Middle frontal gyrus (tissue), 1 donor: ENCODE measurements at regions not wholly inside any gene's neighbourhood (a gene's known extent, or its start where the extent isn't known, plus 50 kb on each side); places are given as distances from the start of the nearest gene placed in this dataset.

ENCODE experiments used
- DNase-seq: peaks from one replicate; pipeline ENCODE4 v3.0.0-alpha.2; 2015; ENCODE audit warnings: low spot score; ENCODE audit errors: extremely low spot score

- DNase-seq: no peak
These were observed 96.7 kb upstream of the ARAP3 start for GRCh38 chr5:141778683-141779082.

- no peak for DNase-seq
These were observed 96.2 kb upstream of the ARAP3 start for GRCh38 chr5:141778206-141778605.

DNA sequence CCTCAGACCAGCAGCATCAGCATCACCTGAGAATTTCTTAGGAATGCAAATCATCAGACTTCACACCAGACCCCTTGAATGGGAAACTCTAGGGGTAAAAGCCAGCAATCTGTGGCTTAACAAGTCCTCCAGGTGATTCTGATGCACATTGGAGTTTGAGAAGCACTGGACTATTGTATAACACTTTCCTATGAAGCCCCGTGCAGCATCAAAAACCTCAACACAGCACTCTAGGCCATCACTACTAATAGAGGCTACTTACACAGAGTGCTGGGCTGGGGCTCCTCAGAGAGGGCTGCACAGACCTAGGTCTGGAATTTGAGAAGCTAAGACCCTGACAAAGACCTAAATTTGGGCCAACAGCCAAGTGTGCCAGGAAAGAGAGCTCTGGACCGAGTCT, 95.7 kb upstream of the ARAP3 start:
- no peak for DNase-seq

DNA sequence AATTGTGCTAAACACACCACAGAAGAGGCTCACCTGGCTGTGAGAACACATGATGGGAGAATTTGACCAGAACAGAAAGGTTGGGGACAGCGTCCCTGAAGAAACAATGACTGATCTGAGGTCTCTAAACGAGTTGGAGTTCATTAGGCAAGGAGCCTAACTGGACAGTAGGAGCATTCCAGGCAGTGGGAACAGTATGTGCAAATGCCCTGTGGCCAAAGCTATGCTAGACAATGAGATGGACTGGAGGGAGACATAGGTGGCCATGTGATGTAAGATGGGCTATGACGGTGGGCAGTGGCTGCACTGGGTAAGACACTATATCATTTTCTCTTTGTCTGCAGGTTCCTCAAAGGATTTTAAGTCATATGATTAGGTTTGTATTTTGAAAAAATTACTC, 95.1 kb upstream of the ARAP3 start:
- no peak for DNase-seq

GRCh38 chr5:141773779-141774562, 91.9 kb upstream of the ARAP3 start:
- no peak for DNase-seq

DNA sequence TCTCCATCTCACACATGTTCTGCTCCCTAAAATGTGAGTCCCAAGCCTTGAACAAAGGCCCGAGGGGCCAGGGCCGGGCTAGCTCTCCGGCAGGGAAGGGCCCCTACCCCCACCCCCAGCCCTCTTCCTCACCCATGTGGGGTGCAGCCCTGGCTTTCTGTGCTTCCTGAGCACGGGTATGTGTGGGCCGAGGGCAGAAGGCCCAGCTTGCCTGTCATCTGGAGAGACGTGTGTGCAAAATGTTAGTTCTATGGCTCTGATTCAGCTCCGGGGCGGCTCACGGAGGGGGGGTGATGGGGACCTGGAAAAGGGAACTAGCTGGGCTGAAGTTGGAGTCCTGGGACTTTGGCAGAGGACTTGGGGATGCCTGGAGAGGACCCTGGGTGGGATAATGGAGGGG, 90.3 kb upstream of the ARAP3 start:
- DNase-seq: no peak

DNA sequence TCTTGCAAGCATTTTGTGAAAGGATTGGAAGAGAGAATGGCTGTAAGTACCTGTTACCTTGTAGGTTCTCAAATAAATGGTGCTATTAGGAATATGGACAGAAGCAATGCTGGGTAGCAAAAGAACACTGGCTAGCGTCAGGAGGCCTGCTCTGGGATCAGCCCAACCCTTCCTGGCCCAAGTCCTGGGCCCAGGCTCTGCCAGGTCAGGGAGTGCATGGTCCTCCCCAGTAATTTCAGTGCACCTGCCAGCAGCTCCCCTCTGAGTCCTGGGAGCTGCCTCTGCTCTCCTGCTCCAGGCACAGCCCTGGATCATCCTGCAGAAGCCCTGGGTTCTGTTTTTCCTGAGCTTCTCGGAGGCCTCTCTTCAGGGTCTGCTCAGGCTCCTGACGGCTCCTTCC, 89.5 kb upstream of the ARAP3 start:
- no peak for DNase-seq

GRCh38 chr5:141771031-141771430, 89.0 kb upstream of the ARAP3 start:
- no peak for DNase-seq

DNA sequence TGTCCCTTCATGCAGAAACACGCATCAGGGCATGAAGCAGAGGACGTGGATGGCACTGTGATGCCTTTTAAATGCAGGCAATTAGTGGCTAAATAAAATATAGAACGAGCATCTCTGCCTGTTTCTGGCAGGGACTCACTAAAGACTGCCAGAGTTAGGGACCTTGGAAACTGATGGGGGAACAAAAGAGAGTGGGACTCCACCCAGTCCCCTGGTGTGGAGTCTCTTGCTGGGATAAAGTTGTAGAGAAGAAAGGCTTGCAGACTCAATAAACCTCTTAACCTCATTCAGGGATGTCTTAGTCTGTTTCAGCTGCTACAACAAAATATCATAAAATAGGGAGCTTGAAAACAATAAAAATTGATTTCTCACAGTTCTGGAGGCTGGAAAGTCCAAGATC, 87.6 kb upstream of the ARAP3 start:
- no peak for DNase-seq

GRCh38 chr5:141767671-141768070, 85.6 kb upstream of the ARAP3 start:
- DNase-seq: no peak

GRCh38 chr5:141765896-141766551, 84.0 kb upstream of the ARAP3 start:
- no peak for DNase-seq

DNA sequence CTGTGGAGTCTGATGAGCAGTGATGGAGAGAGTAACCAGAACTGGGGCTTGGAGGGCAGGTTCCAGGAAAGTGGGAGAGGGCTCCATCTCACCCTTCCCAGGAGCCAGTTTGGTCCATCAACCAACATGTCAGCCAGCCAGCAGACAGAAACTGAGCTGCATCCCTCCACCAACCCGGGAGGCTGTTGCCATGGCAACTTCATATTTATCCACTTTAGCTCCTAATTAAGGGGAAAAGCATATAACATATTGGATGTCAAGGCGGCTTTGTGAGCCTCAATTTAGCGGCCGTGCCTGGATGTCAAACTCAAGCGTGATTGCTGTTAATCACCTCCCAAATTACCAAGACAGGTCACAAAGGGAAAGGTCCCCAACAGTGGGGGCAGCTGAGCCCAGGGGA, 81.5 kb upstream of the ARAP3 start:
- DNase-seq: no peak

GRCh38 chr5:141762790-141763368, 80.8 kb upstream of the ARAP3 start:
- no peak for DNase-seq

- no peak for DNase-seq
These were observed 80.3 kb upstream of the ARAP3 start for GRCh38 chr5:141762316-141762715.

DNA sequence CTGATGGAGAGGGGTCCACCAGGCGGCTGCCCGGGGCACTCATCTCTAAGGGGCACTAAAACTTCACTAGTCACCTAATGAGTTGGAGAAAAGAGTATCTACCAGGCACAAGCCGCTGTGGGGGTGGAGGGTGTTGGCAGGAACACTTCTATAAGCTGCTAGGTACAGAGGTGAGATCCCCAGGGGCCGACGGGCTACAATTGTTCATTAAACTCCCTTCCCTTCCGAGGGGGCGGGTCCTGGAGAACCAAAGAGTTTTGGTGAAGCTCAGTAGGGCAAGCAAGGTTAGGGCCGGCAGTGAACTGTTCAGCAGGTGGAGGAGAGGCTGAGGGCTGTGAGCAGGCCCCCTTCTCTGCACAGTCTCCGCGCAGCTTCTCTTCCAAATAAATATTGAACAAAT, 78.7 kb upstream of the ARAP3 start:
- DNase-seq: no peak

GRCh38 chr5:141760193-141760592, 78.2 kb upstream of the ARAP3 start:
- DNase-seq: no peak

DNA sequence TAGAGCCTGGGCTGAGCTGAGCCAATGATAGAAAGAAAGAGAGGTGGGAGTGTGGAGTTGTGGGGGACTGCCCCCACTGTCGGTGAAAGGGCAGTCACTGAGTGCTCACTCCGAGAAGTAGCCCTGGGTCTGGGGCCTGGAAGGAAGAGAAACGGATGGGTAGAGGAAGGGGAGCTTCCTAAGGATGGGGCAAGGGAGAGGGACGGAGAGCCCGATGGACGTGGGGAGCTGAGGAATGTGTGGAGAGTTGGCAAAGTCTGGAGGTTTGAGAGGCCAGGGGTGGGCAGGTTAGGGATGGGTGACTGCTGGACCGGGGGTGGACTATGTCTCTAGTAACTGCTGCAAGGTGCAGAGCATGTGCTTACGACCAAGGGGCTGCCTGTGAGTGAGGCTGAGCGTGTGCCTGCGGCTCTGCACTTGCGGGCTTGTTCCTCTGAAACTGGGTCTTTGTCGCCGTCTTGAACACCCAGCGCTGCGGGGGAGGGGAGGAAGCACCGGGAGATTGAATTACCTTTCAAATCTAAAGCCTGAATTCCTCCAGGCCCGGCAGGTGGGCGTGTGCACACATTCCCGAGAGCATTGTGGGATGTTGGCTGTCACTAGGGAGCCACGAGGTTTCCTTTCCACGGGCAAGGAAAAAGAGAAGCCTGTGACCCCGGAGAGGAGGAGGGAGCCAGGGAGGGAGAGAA, 76.4 kb upstream of the ARAP3 start:
- DNase-seq: peak; percentile 47

DNA sequence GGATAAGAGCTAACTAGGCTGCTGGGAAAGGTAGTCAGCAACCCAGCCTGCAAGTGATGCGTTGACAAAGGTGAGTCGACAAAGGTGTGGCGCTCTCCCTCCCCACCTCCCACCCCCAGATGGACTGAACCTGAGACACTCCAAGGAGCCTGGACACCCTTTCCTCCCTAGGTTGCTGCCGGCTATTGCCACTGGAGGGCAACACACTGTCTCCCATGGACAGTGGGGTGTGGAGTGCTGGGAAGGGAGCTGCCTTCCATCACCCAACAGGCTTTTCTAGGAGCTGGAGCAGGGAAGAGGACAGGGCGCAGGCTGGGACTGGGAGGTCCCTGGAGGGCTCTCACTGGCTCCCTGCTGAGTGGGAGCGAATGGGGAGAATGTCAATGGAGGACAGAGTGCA, 75.4 kb upstream of the ARAP3 start:
- no peak for DNase-seq

DNA sequence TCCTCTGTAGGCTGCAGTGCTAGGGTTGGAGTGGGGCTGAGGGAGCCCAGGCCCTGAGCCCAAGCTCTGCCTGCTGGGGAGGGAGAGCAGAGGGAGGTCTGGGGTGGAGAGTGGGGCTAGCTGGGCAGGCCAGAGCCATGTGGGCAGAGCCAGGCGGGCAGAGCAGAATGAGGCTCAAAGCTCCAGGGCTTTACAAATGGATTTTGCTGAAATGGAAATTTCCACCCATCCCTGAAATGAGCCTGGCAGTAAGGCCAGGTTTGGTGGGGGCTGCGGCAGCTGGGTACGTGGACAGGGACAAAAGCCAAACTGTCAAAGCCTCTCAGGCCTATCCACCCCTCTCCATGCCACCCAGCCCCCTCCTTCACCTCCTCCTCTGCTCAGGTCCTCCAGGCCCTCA, 74.2 kb upstream of the ARAP3 start:
- DNase-seq: no peak

DNA sequence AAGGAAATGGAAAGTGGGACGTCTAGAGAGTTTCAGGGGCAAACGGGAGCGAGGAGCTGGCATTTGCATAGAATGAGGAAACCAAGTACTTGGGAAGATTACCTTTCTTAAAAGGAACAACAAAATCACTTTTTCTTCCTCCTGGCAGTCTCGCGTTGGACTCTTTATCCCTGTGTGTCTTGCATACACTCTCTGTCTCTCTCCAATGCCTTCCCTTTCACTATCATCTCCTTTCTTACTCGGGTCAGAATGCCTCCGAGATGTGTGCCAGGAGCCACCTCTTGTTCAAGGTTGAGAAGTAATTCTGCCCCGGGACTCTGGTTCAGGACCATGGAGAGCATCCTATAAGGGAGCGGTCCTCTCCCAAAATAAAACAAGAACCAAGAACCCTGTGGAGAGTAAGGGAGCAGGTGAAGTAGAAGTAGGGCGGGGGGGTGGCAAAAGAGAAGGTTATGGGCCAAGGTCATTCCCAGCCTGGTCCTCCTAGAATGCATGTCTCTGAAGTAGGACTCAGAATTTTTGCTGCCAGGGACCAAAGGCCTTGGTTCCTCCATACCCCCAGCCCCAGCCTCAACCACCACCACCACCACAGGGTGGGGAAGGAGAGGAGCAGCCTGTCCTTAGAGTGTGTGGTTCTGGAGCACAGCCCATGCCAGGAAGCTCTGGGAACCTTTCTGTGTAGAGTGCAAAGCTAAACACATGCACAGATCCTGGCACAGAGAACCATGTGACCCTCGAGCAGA, 72.1 kb upstream of the ARAP3 start:
- no peak for DNase-seq

GRCh38 chr5:141753143-141753970, 71.3 kb upstream of the ARAP3 start:
- DNase-seq: no peak
